GM21360 (cell line): ENCODE measurements at regions not wholly inside any gene's neighbourhood (a gene's known extent, or its start where the extent isn't known, plus 50 kb on each side); places are given as distances from the start of the nearest gene placed in this dataset.

Experiments used
- ATAC-seq: cut with Tn5 transposase; IDR thresholded peaks from one replicate; pipeline ENCODE4 v1.9.1; 2021; ENCODE audit warnings: mild to moderate bottlenecking, moderate library complexity; ENCODE audit not compliant: unreplicated experiment

- ATAC-seq, result no peak
Measured at GRCh38 chr15:61421470-61421869, 192.4 kb upstream of the RORA start.

- no peak for ATAC-seq
Measured at GRCh38 chr15:61420546-61420945, 191.4 kb upstream of the RORA start.

GRCh38 chr15:61415617-61416120 lies 186.6 kb upstream of the RORA start:
- ATAC-seq, result no peak

DNA sequence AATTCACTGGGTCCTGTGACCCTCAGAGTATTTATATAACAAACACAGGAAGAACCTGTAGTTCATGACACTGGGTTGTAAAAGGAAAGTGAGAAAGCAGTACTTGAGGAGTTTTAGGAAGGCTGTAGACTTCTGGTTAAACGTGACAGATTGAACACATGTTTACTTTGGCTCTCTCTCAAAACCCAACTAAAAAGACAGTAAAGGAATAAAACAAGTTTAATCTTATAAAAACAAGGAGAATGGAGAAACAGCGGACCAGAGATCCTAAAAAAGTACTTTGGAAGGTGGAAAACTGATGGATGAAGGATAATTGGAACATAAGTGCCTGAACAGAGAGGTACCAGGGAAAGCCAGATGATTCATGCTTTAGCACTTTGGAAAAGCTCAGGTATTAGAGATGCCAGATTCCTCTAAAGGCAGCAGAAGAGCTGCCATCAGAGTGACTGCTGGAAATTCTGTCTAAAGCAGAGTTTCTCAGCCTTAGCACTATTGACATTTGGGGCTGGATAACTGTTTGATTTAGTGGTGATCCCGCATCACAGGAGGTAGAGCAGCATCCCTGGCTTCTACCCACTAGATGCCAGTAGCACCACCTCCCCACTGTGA lies 182.9 kb upstream of the RORA start:
- ATAC-seq, result no peak

GRCh38 chr15:61410662-61411061 lies 181.6 kb upstream of the RORA start:
- no peak for ATAC-seq

GRCh38 chr15:61404567-61404966 lies 175.5 kb upstream of the RORA start:
- no peak for ATAC-seq

DNA sequence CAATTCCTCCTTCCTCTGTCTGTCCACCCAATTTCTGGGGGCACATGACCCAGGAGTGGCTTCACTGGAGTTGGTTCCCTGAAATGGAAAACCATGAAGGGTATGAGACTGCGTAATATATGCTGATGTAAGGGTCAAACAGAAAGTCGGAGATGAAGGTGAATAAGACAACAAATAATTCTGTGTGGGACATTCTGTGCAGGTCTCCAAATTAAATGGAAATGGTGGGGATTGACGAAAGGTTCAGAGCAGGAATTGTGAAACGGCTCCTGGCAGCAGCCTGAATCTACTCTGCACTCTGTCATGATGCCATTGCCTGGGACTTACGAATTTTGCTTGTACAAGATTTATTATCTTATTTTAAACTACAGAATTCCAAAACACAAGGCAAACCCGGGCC lies 174.8 kb upstream of the RORA start:
- ATAC-seq, result no peak

DNA sequence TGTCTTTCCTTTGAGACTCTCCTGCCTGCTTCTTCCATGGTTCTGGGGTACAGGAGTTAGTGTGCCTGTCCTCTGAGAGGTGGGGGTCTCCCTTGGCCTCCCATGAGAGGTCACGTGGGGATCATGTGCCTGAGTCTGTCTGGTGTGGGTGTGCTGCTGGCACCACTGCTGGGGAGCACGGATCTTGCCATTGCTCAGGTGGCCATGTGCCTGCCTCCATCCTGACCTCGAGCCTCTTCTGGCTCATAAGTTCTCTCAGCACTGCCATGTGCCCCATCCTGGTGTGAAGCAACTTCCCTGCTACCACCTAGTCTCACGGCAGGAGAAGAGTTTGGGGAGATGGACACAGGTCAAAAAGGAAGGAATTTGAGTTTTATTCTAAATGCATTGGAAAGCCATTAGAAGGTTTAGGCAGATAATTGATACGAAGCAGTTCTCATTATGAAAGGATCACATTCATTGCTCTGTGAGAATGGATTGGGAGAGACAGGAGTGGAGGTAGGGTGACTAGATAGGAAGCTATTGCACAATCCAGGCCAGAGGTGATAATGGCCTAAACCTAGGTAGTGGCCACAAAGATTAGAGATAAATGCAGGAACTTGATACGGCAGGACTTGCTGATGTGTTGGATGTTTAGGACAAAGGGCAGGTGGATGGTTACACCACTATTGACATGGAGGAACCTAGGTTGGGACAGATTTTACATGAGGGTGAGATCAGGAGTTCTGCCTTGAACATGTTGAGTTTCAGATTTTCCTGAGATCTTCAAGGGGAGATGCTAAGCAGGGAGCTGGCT lies 173.0 kb upstream of the RORA start:
- no peak for ATAC-seq

GRCh38 chr15:61398310-61398709 lies 169.2 kb upstream of the RORA start:
- no peak for ATAC-seq

- no peak for ATAC-seq
Measured at GRCh38 chr15:61396235-61396919, 167.3 kb upstream of the RORA start.

DNA sequence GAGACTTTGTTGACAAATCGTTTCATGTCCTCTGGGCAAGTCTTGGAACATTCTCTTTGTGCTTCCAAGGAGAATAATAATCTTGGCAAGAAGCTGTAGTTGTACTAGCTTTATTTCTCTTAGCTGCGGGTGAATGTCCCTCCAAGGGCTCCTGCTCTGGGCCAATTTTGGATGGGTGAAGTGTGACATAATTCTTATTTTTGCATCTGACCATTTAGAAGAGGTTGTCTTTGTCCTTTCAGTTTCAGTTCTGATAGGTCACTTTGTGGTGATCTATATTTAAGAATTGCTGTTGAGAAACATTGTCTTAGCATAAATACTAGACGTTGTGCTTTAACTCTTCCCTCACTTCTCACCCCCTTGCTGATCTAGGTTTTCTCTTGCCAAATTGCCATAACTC lies 164.8 kb upstream of the RORA start:
- no peak for ATAC-seq

DNA sequence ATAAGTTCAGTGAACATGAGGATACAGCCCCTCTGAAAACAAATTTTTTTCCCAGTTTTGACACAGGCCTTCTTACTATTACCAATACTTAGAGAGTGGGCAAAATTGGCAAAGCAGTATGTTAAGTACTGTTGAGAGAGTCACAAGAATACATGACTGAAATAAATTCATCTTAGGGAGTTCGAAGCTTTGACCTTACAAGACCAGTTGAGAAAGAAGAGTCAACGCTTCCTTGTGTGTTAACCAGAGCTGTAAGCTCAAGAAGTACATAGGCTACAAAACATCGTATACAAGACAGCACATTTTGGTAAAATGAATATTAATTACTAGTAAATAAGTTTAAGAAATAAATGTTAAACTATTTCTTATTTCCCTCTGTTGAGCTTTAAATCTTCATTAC lies 164.4 kb upstream of the RORA start:
- ATAC-seq, result no peak

GRCh38 chr15:61390138-61390537 lies 161.0 kb upstream of the RORA start:
- no peak for ATAC-seq

- no peak for ATAC-seq
Measured at GRCh38 chr15:61389334-61390028, 160.4 kb upstream of the RORA start.

DNA sequence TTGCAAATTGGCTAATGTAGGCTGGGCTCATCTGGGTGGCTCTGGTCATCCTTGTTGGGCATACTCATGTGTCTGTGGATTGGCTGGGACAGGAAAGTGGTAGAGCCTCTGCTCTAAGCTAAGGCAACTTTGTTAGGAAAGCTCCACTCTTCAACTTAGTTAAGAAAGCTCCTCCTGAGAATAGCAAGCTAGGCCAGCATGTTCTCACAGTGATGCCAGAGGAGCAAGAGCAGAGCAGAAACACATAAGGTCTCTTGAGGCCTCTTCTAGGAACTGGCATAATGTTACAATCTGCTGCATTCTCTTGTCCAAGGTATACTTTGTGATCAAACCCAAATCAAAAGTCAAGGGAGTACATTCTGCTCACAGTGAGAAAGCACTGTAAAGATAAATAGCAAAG lies 158.6 kb upstream of the RORA start:
- no peak for ATAC-seq

DNA sequence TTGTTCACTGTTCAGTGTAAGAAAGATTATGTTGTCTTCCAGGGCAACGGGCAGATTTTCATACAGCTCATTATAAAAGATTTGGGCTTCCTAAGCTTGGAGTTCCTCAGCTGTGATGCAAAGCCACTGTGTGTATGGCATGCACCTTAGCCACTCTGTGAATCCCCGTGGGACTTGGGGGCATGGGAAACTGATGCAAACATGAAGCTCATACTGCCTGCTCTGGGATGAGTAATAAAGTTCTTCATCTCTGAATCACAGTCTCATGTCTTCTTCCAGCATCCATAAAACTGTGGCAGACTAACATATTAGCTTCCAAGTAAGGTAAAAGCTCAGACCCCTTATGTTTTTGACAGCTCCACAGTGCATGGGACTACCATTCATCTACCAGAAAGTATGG lies 154.3 kb upstream of the RORA start:
- ATAC-seq, result no peak

DNA sequence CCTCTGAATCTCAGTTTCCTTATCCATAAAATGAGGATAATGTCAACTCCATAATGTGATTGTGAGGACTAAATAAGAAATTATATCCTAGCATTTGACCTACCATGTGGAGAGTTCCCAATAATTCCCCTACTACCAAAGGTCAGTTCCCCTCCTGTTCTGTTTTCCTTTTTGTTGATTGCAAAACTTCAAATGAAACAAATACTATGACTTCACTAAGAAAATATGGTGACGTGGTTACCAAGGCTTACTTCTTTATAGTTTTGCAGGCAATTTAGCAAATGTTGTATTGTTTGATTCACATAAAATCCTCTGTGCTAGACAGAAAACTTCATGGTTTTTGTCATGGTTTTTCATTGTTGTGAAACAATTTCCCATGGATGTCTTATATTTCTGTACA lies 153.8 kb upstream of the RORA start:
- ATAC-seq, result no peak

DNA sequence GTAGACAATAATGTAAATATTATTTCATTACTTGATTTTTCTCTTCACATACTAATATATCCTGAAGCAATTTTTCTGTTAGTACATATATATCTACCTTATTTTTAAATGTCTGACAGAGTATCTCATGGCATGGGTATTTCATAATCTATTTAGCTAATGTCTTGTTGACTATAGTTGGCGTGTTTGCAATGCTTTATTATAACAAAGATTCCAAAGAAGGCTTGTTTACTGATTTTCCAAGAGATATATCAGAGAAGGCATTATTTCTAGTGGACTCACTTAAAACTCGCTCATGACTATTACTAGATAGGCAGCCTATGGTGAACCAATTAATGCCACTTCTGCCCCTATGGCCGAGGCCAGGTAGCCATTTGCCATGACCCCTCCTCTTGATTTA lies 152.4 kb upstream of the RORA start:
- no peak for ATAC-seq

GRCh38 chr15:61380270-61380669 lies 151.2 kb upstream of the RORA start:
- no peak for ATAC-seq

- ATAC-seq, result no peak
Measured at GRCh38 chr15:61379005-61379404, 149.9 kb upstream of the RORA start.

- no peak for ATAC-seq
Measured at GRCh38 chr15:61376961-61377360, 147.9 kb upstream of the RORA start.
